ENCODE measurements at regions not wholly inside any gene's neighbourhood (a gene's known extent, or its start where the extent isn't known, plus 50 kb on each side); places are given as distances from the start of the nearest gene placed in this dataset.
"Not testable (repeated sequence)": the region's sequence is repeated elsewhere in the genome, so short reads cannot be mapped to it uniquely, and the experiment has no call there.

GRCh38 chr6:164075981-164076615 is 661.6 kb downstream of the QKI start:
- DNase-seq (ENCODE audit: low spot score), result no peak

GRCh38 chr6:164072240-164072666 is 657.7 kb downstream of the QKI start:
- DNase-seq (ENCODE audit: low spot score), result no peak

- peak; percentile 31 for DNase-seq (ENCODE audit: low spot score)
Observed at GRCh38 chr6:164069350-164069990, 655.0 kb downstream of the QKI start.

- DNase-seq (ENCODE audit: low spot score), result no peak
Observed at GRCh38 chr6:164068527-164068926, 654.0 kb downstream of the QKI start.

- DNase-seq (ENCODE audit: low spot score), result no peak
Observed at GRCh38 chr6:164066766-164067165, 652.2 kb downstream of the QKI start.

GRCh38 chr6:164066335-164066734 is 651.8 kb downstream of the QKI start:
- DNase-seq (ENCODE audit: low spot score), result no peak

- DNase-seq (ENCODE audit: low spot score), result peak; percentile 68
Observed at GRCh38 chr6:164063346-164063745, 648.8 kb downstream of the QKI start.

- DNase-seq (ENCODE audit: low spot score), result no peak
Observed at GRCh38 chr6:164062872-164063271, 648.4 kb downstream of the QKI start.

GRCh38 chr6:164057876-164058275 is 643.4 kb downstream of the QKI start:
- no peak for DNase-seq (ENCODE audit: low spot score)

GRCh38 chr6:164051427-164051826 is 636.9 kb downstream of the QKI start:
- DNase-seq (ENCODE audit: low spot score), result no peak

- DNase-seq (ENCODE audit: low spot score), result no peak
Observed at GRCh38 chr6:164049517-164049988, 635.0 kb downstream of the QKI start.

- DNase-seq (ENCODE audit: low spot score), result no peak
Observed at GRCh38 chr6:164048840-164049516, 634.5 kb downstream of the QKI start.

GRCh38 chr6:164045082-164045481 is 630.6 kb downstream of the QKI start:
- no peak for DNase-seq (ENCODE audit: low spot score)

GRCh38 chr6:164043656-164044055 is 629.1 kb downstream of the QKI start:
- not testable (repeated sequence) for DNase-seq (ENCODE audit: low spot score)

- no peak for DNase-seq (ENCODE audit: low spot score)
Observed at GRCh38 chr6:164042212-164042611, 627.7 kb downstream of the QKI start.

- peak; percentile 31 for DNase-seq (ENCODE audit: low spot score)
Observed at GRCh38 chr6:164040994-164041393, 626.5 kb downstream of the QKI start.

GRCh38 chr6:164039954-164040375 is 625.4 kb downstream of the QKI start:
- DNase-seq (ENCODE audit: low spot score), result no peak

GRCh38 chr6:164037171-164037870 is 622.8 kb downstream of the QKI start:
- DNase-seq (ENCODE audit: low spot score), result no peak

GRCh38 chr6:164035900-164036485 is 621.5 kb downstream of the QKI start:
- DNase-seq (ENCODE audit: low spot score), result no peak

GRCh38 chr6:164034602-164035140 is 620.2 kb downstream of the QKI start:
- DNase-seq (ENCODE audit: low spot score), result peak; percentile 87

- DNase-seq (ENCODE audit: low spot score), result no peak
Observed at GRCh38 chr6:164025180-164025579, 610.7 kb downstream of the QKI start.

- DNase-seq (ENCODE audit: low spot score), result no peak
Observed at GRCh38 chr6:164023535-164023934, 609.0 kb downstream of the QKI start.

All from COLO829 (cell line).